Panc1 (cell line): ENCODE measurements at regions not wholly inside any gene's neighbourhood (a gene's known extent, or its start where the extent isn't known, plus 50 kb on each side); places are given as distances from the start of the nearest gene placed in this dataset.

Experiments used
- ATAC-seq: fragments of 200-7000 bp; cut with Tn5 transposase; 2 replicates; pipeline ENCODE4 v1.9.1; 2020; ENCODE audit warnings: mild to moderate bottlenecking, moderate library complexity
- BruUV-seq: library from RNA; stranded (reverse); fragments of 400-500 nt; replicated peaks from 2 replicates; lab custom pipeline; 2021; lab: Mats Ljungman, UMichigan
- CTCF ChIA-PET: fragments of 300-600 bp; sonication (Branson Sonifier 250); formaldehyde crosslinking; loops from one replicate; lab custom pipeline; 2022; ENCODE audit warnings: antibody characterized with exemption; lab: Charles Lee
- POLR2A ChIA-PET: fragments of 300-600 bp; sonication (Branson Sonifier 250); formaldehyde crosslinking; loops from one replicate; lab custom pipeline; 2022; ENCODE audit warnings: antibody characterized with exemption; lab: Charles Lee
- DNase-seq: peaks from one replicate; pipeline ENCODE4 v3.0.0-alpha.2; 2010; ENCODE audit warnings: low read depth, low spot score
- H3K27ac ChIP-seq: 2 replicates; pipeline ENCODE4 v1.5.1; 2011; ENCODE audit warnings: mild to moderate bottlenecking, low read length, inconsistent platforms
- H3K27me3 ChIP-seq: fragments of 200-500 bp; sonication (Bioruptor generic); 2 replicates; pipeline ENCODE4 v1.6.0; 2014; ENCODE audit warnings: low read length, inconsistent platforms; ENCODE audit not compliant: control insufficient read depth, insufficient read depth
- H3K36me3 ChIP-seq: fragments of 200-500 bp; sonication (Bioruptor generic); 2 replicates; pipeline ENCODE4 v1.5.1; 2014; ENCODE audit warnings: inconsistent platforms, mild to moderate bottlenecking, low read length, moderate library complexity; ENCODE audit not compliant: control insufficient read depth, insufficient read depth
- H3K4me1 ChIP-seq: 2 replicates; pipeline ENCODE4 v1.5.1; 2011; ENCODE audit warnings: inconsistent platforms, mild to moderate bottlenecking, low read length, moderate library complexity; ENCODE audit not compliant: control insufficient read depth, insufficient read depth
- H3K4me3 ChIP-seq, 2 experiments: 2 replicates each; pipeline ENCODE4 v1.5.1; 2011 to 2012; ENCODE audit warnings: low read depth in 2 of 2, low read length in 2 of 2, mild to moderate bottlenecking in 2 of 2, inconsistent platforms in 1 of 2, moderate library complexity in 1 of 2
- H3K9me3 ChIP-seq: fragments of 200-500 bp; sonication (Bioruptor generic); 2 replicates; pipeline ENCODE4 v1.5.1; 2014; ENCODE audit warnings: low read depth, mild to moderate bottlenecking, inconsistent platforms, low read length, moderate library complexity; ENCODE audit not compliant: control insufficient read depth, insufficient read depth
- POLR2AphosphoS5 ChIP-seq: IDR thresholded peaks from 2 replicates; pipeline ENCODE4 v1.6.1; 2012; ENCODE audit warnings: mild to moderate bottlenecking, low read depth, low read length, moderate library complexity
- SIN3A ChIP-seq: IDR thresholded peaks from 2 replicates; pipeline ENCODE4 v1.6.1; 2012; ENCODE audit warnings: low read depth, mild to moderate bottlenecking, low read length, moderate library complexity, borderline replicate concordance; ENCODE audit not compliant: insufficient read depth
- TCF7L2 ChIP-seq: IDR thresholded peaks from 2 replicates; pipeline ENCODE4 v1.6.1; 2011; ENCODE audit warnings: mild to moderate bottlenecking, low read depth, low read length, inconsistent platforms
- in situ Hi-C: cut with HindIII; loops from 2 replicates; pipeline ENCODE4 v1.10.0; 2016; ENCODE audit warnings: low sequenced_read_pairs, low pct_unique_long_range_greater_than_20kb
- intact Hi-C: fragments of 100-400 bp; cut with micrococcal nuclease; formaldehyde crosslinking; loops from one replicate; pipeline ENCODE4 v1.10.0; 2022; ENCODE audit not compliant: unreplicated experiment
- TF ChIP-seq, protein P1 (sequence below): fragments of 450-650 bp; IDR thresholded peaks from 2 replicates; pipeline ENCODE4 v1.5.1; 2017; ENCODE audit warnings: mild to moderate bottlenecking
- TF ChIP-seq, protein P2 (sequence below), 2 experiments: IDR thresholded peaks; 2 replicates each; pipeline ENCODE4 v1.6.1; 2011 to 2012; ENCODE audit warnings: low read depth in 2 of 2, control low read depth in 1 of 2, low read length in 1 of 2, mild to moderate bottlenecking in 1 of 2, moderate library complexity in 1 of 2; ENCODE audit not compliant: insufficient read depth in 1 of 2

DNA sequence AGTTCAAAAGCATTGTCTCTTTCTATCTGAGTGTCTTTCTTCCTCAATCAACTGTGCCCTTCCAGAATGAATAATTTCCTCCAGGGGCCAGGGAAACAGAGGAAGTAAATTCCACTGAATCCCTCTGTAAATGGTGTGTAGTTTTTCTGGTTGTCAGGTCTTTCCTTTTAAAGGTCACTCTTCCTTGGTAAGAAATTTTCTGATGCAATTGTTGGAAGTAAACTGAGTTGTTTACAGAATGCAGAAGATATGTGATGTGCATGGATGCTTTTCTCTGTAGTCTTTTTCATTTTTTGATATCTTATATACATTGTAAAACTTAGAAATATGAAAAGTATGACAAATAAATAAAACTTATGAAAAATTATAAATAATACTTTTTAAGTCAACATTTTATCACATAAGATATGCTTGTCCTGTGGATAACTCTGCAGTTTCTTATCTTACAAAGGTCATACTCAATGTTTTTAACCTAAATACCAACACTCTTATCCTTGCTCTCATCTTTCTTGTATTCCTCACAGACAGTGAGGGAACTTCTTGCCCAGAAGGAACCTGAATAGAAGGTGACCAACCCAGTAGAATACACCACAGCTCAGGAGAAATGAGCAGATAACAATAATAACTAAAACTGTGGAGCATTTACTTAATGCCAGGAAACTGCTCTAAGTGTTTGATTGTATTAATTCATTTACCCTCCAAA lies 234.5 kb downstream of the METTL4 start:
- no peaks in the 10 kb centered on the region for H3K4me1 ChIP-seq
- H3K27me3 ChIP-seq = no peaks in the 10 kb centered on the region
- no peak for ATAC-seq
- H3K36me3 ChIP-seq = no peaks in the 10 kb centered on the region
- no TSS peak for BruUV-seq
- no peak overlapping the region for H3K27ac ChIP-seq
- intact Hi-C loops (loop anchor here (5.0 kb wide), 1 partner anchor 205 kb away; no protein-coding TSS in a partner anchor), in situ Hi-C loops (no loop called here)
- no peak for DNase-seq
- no peaks in the 10 kb centered on the region for H3K9me3 ChIP-seq
- POLR2A ChIA-PET = no interaction called here
- CTCF ChIA-PET = no interaction called here
- H3K4me3 ChIP-seq = no peak overlapping the region
- TF ChIP-seq SIN3A (no peak), POLR2AphosphoS5 (no peak), TCF7L2 (no peak)
- TF ChIP-seq, protein P1, sequence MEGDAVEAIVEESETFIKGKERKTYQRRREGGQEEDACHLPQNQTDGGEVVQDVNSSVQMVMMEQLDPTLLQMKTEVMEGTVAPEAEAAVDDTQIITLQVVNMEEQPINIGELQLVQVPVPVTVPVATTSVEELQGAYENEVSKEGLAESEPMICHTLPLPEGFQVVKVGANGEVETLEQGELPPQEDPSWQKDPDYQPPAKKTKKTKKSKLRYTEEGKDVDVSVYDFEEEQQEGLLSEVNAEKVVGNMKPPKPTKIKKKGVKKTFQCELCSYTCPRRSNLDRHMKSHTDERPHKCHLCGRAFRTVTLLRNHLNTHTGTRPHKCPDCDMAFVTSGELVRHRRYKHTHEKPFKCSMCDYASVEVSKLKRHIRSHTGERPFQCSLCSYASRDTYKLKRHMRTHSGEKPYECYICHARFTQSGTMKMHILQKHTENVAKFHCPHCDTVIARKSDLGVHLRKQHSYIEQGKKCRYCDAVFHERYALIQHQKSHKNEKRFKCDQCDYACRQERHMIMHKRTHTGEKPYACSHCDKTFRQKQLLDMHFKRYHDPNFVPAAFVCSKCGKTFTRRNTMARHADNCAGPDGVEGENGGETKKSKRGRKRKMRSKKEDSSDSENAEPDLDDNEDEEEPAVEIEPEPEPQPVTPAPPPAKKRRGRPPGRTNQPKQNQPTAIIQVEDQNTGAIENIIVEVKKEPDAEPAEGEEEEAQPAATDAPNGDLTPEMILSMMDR = no peak
- TF ChIP-seq, protein P2, sequence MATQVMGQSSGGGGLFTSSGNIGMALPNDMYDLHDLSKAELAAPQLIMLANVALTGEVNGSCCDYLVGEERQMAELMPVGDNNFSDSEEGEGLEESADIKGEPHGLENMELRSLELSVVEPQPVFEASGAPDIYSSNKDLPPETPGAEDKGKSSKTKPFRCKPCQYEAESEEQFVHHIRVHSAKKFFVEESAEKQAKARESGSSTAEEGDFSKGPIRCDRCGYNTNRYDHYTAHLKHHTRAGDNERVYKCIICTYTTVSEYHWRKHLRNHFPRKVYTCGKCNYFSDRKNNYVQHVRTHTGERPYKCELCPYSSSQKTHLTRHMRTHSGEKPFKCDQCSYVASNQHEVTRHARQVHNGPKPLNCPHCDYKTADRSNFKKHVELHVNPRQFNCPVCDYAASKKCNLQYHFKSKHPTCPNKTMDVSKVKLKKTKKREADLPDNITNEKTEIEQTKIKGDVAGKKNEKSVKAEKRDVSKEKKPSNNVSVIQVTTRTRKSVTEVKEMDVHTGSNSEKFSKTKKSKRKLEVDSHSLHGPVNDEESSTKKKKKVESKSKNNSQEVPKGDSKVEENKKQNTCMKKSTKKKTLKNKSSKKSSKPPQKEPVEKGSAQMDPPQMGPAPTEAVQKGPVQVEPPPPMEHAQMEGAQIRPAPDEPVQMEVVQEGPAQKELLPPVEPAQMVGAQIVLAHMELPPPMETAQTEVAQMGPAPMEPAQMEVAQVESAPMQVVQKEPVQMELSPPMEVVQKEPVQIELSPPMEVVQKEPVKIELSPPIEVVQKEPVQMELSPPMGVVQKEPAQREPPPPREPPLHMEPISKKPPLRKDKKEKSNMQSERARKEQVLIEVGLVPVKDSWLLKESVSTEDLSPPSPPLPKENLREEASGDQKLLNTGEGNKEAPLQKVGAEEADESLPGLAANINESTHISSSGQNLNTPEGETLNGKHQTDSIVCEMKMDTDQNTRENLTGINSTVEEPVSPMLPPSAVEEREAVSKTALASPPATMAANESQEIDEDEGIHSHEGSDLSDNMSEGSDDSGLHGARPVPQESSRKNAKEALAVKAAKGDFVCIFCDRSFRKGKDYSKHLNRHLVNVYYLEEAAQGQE (IDR thresholded peaks at IDR 0.05; ENCODE audit: insufficient read depth in 1 of 2, low read depth in 2 of 2, low read length in 1 of 2) = no peak

DNA sequence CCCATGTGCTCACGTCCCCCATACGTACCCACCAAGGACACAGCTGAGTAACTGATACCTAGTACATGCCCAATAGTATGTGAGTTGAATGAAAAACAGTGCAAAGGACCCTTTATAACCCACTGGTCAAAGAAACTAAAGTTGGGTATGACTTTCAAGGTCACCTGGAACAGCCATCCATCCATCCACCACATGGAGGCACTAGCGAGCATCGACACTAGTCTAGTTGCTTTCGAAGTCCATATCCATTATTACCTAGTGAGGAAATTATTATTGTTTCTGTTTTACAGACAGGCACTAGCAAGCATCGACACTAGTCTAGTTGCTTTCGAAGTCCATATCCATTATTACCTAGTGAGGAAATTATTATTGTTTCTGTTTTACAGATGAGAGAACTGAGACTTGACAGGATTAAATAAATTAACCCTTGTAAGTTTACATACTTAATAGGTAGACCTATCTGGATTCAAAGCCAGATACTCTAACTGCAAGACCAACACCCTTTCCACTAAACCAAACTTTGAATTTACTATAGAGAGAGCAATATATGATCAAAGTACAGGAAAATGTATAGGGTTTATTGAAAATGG lies 233.7 kb downstream of the METTL4 start:
- Histone ChIP-seq H3K9me3 (no peaks in the 10 kb centered on the region), H3K36me3 (no peaks in the 10 kb centered on the region), H3K27ac (no peak overlapping the region), H3K27me3 (no peaks in the 10 kb centered on the region), H3K4me3 (no peak overlapping the region), H3K4me1 (no peaks in the 10 kb centered on the region)
- DNase-seq (peak; percentile 17), ATAC-seq (no peak)
- TF ChIP-seq SIN3A (no peak), TCF7L2 (no peak), POLR2AphosphoS5 (no peak)
- TF ChIP-seq, protein P2 (IDR thresholded peaks at IDR 0.05; ENCODE audit: insufficient read depth in 1 of 2, low read depth in 2 of 2, low read length in 1 of 2) = no peak
- TF ChIP-seq, protein P1 = peak; percentile 57
- intact Hi-C loops (loop anchor here (5.0 kb wide), 1 partner anchor 205 kb away; no protein-coding TSS in a partner anchor), in situ Hi-C loops (no loop called here)
- BruUV-seq = no TSS peak
- CTCF ChIA-PET = no interaction called here
- POLR2A ChIA-PET = interaction anchor here (0.5 kb wide), 1 partner anchor 28 kb away, joined by 3 read pairs; no protein-coding TSS in a partner anchor
